ENCODE measurements at regions not wholly inside any gene's neighbourhood (a gene's known extent, or its start where the extent isn't known, plus 50 kb on each side); places are given as distances from the start of the nearest gene placed in this dataset.

GRCh38 chr7:47648275-47648925 lies 66.5 kb upstream of the TNS3 start:
- H3K27ac ChIP-seq (ENCODE audit: low read length) = no peak overlapping the region
- H3K27me3 ChIP-seq (ENCODE audit: insufficient read depth, low read depth, low read length) = no peaks in the 10 kb centered on the region
- no peaks in the 10 kb centered on the region for H3K79me2 ChIP-seq (replicated peaks; ENCODE audit: insufficient read depth, low read length)
- peaks cover 4% of the 10 kb centered on the region for H3K9me3 ChIP-seq (ENCODE audit: low read length)
- no peaks in the 10 kb centered on the region for H3K36me3 ChIP-seq (ENCODE audit: insufficient read depth, low read length)
- H4K20me1 ChIP-seq (ENCODE audit: insufficient read depth) = no peaks in the 10 kb centered on the region
- no peak overlapping the region for H3K4me3 ChIP-seq (ENCODE audit: low read length)
- no peaks in the 10 kb centered on the region for H3K9me2 ChIP-seq (ENCODE audit: insufficient read depth, low read length)
- no peak overlapping the region for H3K9ac ChIP-seq (ENCODE audit: low read length)
- TF ChIP-seq EP300 (conservative IDR thresholded peaks at IDR 0.05; ENCODE audit: poor library complexity, severe bottlenecking) (no peak), REST (IDR thresholded peaks at IDR 0.05; ENCODE audit: borderline replicate concordance) (no peak), RAD21 (conservative IDR thresholded peaks at IDR 0.05) (no peak), MXI1 (conservative IDR thresholded peaks at IDR 0.05; ENCODE audit: poor library complexity, severe bottlenecking) (no peak), POLR2AphosphoS5 (IDR thresholded peaks at IDR 0.05) (no peak), CTCF (IDR thresholded peaks at IDR 0.05; ENCODE audit: poor library complexity, severe bottlenecking) (no peak), SMC3 (conservative IDR thresholded peaks at IDR 0.05; ENCODE audit: poor library complexity) (no peak), EZH2 (IDR thresholded peaks at IDR 0.05; ENCODE audit: borderline replicate concordance, insufficient read depth, low read length, poor library complexity, severe bottlenecking) (no peak), TAF1 (IDR thresholded peaks at IDR 0.05; ENCODE audit: low read depth) (no peak)
- H2AFZ ChIP-seq (ENCODE audit: low read depth, low read length) = no peak overlapping the region
- H3K4me2 ChIP-seq (ENCODE audit: low read length) = no peak overlapping the region
- H3F3A ChIP-seq (ENCODE audit: insufficient read depth, low read length, poor library complexity, severe bottlenecking) = no peaks in the 10 kb centered on the region

DNA sequence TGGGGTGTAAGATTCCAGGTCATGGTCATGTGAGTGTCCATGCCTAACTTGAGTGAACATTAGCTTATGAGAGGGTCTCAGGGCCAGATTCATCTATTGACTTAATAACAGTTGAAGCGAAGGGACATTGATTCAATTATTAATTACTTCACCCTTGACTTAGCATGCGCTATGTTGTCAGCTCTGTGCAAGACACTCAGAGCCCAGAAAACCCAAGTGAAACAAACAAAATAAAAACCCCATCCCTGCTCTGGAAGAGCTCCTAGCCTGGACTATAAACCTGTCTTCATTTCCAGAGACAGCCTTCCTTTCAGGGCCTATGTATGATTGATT lies 66.0 kb upstream of the TNS3 start:
- Histone ChIP-seq H3K4me3 (ENCODE audit: low read length) (no peak overlapping the region), H2AFZ (ENCODE audit: low read depth, low read length) (no peak overlapping the region)

More for the DNA sequence above, 66.0 kb upstream of the TNS3 start:
- no peaks in the 10 kb centered on the region for H3K36me3 ChIP-seq (ENCODE audit: insufficient read depth, low read length)
- no peaks in the 10 kb centered on the region for H3K27me3 ChIP-seq (ENCODE audit: insufficient read depth, low read depth, low read length)
- H3K9me3 ChIP-seq (ENCODE audit: low read length) = peaks cover 4% of the 10 kb centered on the region
- H3K27ac ChIP-seq (ENCODE audit: low read length) = no peak overlapping the region
- H3K9me2 ChIP-seq (ENCODE audit: insufficient read depth, low read length) = no peaks in the 10 kb centered on the region
- H4K20me1 ChIP-seq (ENCODE audit: insufficient read depth) = no peaks in the 10 kb centered on the region
- no peaks in the 10 kb centered on the region for H3F3A ChIP-seq (ENCODE audit: insufficient read depth, low read length, poor library complexity, severe bottlenecking)
- no peak overlapping the region for H3K4me2 ChIP-seq (ENCODE audit: low read length)
- no peak overlapping the region for H3K9ac ChIP-seq (ENCODE audit: low read length)
- TF ChIP-seq POLR2AphosphoS5 (IDR thresholded peaks at IDR 0.05) (no peak), TAF1 (IDR thresholded peaks at IDR 0.05; ENCODE audit: low read depth) (no peak), EZH2 (IDR thresholded peaks at IDR 0.05; ENCODE audit: borderline replicate concordance, insufficient read depth, low read length, poor library complexity, severe bottlenecking) (no peak), REST (IDR thresholded peaks at IDR 0.05; ENCODE audit: borderline replicate concordance) (no peak), SMC3 (conservative IDR thresholded peaks at IDR 0.05; ENCODE audit: poor library complexity) (no peak), CTCF (IDR thresholded peaks at IDR 0.05; ENCODE audit: poor library complexity, severe bottlenecking) (no peak), MXI1 (conservative IDR thresholded peaks at IDR 0.05; ENCODE audit: poor library complexity, severe bottlenecking) (no peak), RAD21 (conservative IDR thresholded peaks at IDR 0.05) (no peak), EP300 (conservative IDR thresholded peaks at IDR 0.05; ENCODE audit: poor library complexity, severe bottlenecking) (no peak)
- no peaks in the 10 kb centered on the region for H3K79me2 ChIP-seq (replicated peaks; ENCODE audit: insufficient read depth, low read length)

Data from neural cell (in vitro differentiated cells).